Breast epithelium (tissue), 3 donors: ENCODE measurements at regions not wholly inside any gene's neighbourhood (a gene's known extent, or its start where the extent isn't known, plus 50 kb on each side); places are given as distances from the start of the nearest gene placed in this dataset.

Source experiments
- POLR2AphosphoS5 ChIP-seq, 3 donors: sonication (generic); formaldehyde crosslinking; IDR thresholded peaks; one replicate each; pipeline ENCODE4 v1.6.1; 2017; ENCODE audit warnings: antibody characterized with exemption in 3 of 3
- TF ChIP-seq, protein P1 (sequence below), 3 donors: fragments of 450-650 bp; IDR thresholded peaks; one replicate each; pipeline ENCODE4 v1.5.1; 2016 to 2017; ENCODE audit warnings: antibody characterized with exemption in 3 of 3, mild to moderate bottlenecking in 3 of 3, moderate library complexity in 3 of 3

DNA sequence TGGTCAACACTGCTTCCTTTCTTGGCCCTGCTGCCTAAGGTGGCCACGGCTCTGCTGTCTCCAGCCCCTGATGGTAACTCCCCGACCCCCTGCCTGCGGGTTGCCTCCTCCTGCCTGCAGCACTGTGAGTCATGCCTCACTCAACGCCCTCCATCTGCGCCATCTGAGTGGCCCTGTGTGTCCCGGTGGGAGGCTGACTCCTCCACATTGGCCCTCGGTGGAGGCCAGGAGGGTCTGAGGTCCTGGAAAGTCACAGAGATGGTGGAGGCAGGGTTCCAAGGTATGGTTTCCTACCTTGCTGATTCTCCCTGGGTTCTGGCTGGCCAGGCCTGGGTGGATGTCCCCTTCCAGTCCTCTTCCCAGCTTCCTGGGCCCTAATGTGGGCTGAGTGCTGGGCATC lies 64.5 kb upstream of the ADAMTS2 start:
- TF ChIP-seq POLR2AphosphoS5 (IDR thresholded peaks at IDR 0.05), result no peak
- TF ChIP-seq, protein P1, sequence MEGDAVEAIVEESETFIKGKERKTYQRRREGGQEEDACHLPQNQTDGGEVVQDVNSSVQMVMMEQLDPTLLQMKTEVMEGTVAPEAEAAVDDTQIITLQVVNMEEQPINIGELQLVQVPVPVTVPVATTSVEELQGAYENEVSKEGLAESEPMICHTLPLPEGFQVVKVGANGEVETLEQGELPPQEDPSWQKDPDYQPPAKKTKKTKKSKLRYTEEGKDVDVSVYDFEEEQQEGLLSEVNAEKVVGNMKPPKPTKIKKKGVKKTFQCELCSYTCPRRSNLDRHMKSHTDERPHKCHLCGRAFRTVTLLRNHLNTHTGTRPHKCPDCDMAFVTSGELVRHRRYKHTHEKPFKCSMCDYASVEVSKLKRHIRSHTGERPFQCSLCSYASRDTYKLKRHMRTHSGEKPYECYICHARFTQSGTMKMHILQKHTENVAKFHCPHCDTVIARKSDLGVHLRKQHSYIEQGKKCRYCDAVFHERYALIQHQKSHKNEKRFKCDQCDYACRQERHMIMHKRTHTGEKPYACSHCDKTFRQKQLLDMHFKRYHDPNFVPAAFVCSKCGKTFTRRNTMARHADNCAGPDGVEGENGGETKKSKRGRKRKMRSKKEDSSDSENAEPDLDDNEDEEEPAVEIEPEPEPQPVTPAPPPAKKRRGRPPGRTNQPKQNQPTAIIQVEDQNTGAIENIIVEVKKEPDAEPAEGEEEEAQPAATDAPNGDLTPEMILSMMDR (IDR thresholded peaks at IDR 0.05), result no peak
